ENCODE measurements at regions not wholly inside any gene's neighbourhood (a gene's known extent, or its start where the extent isn't known, plus 50 kb on each side); places are given as distances from the start of the nearest gene placed in this dataset.
"Not testable (repeated sequence)": the region's sequence is repeated elsewhere in the genome, so short reads cannot be mapped to it uniquely, and the experiment has no call there.

DNA sequence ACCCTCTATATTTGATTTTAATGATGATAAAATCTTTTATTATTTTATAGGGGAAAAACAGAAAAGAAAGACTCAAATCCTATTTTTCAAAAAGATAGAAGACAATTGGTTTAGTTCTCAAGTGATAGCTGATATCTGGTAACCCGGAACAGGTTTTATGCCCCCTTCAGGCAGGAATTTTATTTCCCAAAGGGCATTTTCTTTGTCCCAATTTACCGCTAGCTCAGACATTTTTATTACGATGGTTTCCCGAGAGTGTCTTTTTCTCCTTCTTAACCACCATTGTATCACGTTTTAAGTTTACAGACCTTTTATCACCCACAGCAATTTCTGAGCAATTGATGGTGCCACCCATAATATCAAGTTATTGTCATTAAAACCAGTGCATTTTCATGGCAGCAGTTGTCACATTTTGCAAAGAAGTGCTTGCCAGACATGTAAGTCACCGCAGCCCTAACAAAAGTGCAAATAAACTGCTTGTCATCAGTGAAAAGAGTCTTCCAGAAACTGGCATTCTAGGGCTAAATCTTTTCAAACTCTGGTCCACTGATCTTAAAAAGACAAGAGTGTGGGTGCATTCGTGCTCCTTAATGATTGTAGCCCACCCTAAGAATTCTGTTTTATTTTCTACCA is 204.8 kb upstream of the VCX start:
- Mint-ChIP-seq H3K27ac (peak overlapping the region; percentile 32), H3K36me3 (ENCODE audit: low read depth) (peaks cover 29% of the 10 kb centered on the region), H3K4me1 (no peaks in the 10 kb centered on the region), H3K27me3 (ENCODE audit: low read depth, poor library complexity) (no peaks in the 10 kb centered on the region), H3K9me3 (peaks cover 36% of the 10 kb centered on the region), H3K4me3 (no peak overlapping the region)
- TF ChIP-seq, protein P1, sequence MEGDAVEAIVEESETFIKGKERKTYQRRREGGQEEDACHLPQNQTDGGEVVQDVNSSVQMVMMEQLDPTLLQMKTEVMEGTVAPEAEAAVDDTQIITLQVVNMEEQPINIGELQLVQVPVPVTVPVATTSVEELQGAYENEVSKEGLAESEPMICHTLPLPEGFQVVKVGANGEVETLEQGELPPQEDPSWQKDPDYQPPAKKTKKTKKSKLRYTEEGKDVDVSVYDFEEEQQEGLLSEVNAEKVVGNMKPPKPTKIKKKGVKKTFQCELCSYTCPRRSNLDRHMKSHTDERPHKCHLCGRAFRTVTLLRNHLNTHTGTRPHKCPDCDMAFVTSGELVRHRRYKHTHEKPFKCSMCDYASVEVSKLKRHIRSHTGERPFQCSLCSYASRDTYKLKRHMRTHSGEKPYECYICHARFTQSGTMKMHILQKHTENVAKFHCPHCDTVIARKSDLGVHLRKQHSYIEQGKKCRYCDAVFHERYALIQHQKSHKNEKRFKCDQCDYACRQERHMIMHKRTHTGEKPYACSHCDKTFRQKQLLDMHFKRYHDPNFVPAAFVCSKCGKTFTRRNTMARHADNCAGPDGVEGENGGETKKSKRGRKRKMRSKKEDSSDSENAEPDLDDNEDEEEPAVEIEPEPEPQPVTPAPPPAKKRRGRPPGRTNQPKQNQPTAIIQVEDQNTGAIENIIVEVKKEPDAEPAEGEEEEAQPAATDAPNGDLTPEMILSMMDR (IDR thresholded peaks at IDR 0.05), result no peak
- DNase-seq, result no peak

DNA sequence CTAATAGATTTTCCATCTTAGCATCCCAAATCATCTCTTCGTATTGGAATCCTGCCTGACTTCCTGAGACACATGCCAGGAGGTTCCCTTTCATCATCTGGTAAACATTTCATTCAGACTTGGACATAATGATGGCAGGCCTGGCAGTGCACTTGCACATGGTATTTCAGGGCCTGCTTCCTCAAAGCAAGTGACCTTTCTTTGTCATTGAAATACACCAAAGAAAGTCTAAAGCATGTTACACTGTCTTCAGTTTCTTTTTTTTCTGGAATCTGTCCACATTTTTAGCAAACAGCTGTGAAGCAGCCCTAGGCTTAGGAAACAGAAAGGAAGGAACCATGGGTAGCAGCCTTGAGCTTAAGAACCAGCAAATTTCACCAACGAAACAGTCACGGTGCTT is 205.9 kb upstream of the VCX start:
- Mint-ChIP-seq H3K4me3 (no peak overlapping the region), H3K4me1 (no peaks in the 10 kb centered on the region), H3K27me3 (ENCODE audit: low read depth, poor library complexity) (no peaks in the 10 kb centered on the region), H3K9me3 (peaks cover 45% of the 10 kb centered on the region), H3K36me3 (ENCODE audit: low read depth) (peaks cover 22% of the 10 kb centered on the region), H3K27ac (no peak overlapping the region)
- TF ChIP-seq, protein P1 (IDR thresholded peaks at IDR 0.05), result no peak
- no peak for DNase-seq

DNA sequence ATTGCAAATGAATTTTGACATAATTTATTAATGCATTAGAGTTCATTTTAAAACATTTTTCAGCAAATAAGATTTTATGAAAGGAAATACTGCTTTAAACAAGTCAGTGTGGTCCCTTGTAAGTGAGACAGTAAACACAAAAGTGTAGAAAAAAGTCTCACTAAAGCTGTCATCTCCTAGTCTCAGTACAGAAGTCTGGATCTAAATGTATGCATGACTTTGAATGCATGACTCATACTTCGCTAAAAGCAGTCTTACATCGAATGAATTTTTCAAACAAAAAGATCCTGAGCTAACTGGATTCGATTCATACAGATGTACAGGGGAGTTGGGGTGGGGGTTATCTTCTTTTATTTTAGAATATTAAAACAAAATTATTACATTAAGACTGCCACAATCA is 207.4 kb upstream of the VCX start:
- no peaks in the 10 kb centered on the region for H3K27me3 Mint-ChIP-seq (ENCODE audit: low read depth, poor library complexity)
- no peaks in the 10 kb centered on the region for H3K4me1 Mint-ChIP-seq
- no peak overlapping the region for H3K4me3 Mint-ChIP-seq
- H3K27ac Mint-ChIP-seq, result no peak overlapping the region
- TF ChIP-seq, protein P1 (IDR thresholded peaks at IDR 0.05), result no peak
- no peak for DNase-seq
- H3K36me3 Mint-ChIP-seq (ENCODE audit: low read depth), result peaks cover 15% of the 10 kb centered on the region
- H3K9me3 Mint-ChIP-seq, result peaks cover 45% of the 10 kb centered on the region

DNA sequence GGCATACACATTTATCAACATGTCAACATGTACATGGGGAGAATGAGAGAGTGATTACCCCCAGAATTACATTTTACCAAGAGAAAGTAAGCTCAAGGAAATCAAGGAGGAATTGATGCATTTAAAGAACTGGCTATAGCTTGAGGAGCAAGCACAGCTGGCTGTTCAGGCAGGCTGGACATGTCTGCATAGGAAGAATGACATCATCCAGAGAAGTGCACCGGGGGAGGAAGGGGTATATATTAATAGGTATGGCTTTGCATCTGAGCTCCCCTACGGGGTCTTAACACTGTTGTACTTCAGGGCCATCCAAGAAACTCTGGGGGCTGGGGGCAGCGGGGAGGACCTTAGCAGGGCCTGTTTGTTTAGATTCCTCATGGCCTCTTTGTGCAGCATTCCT is 222.4 kb upstream of the VCX start:
- peaks cover 30% of the 10 kb centered on the region for H3K27me3 Mint-ChIP-seq (ENCODE audit: low read depth, poor library complexity)
- H3K4me1 Mint-ChIP-seq, result no peaks in the 10 kb centered on the region
- TF ChIP-seq, protein P1 (IDR thresholded peaks at IDR 0.05), result no peak
- no peaks in the 10 kb centered on the region for H3K9me3 Mint-ChIP-seq
- no peak overlapping the region for H3K4me3 Mint-ChIP-seq
- no peak overlapping the region for H3K27ac Mint-ChIP-seq
- H3K36me3 Mint-ChIP-seq (ENCODE audit: low read depth), result peaks cover 4% of the 10 kb centered on the region
- DNase-seq, result no peak

DNA sequence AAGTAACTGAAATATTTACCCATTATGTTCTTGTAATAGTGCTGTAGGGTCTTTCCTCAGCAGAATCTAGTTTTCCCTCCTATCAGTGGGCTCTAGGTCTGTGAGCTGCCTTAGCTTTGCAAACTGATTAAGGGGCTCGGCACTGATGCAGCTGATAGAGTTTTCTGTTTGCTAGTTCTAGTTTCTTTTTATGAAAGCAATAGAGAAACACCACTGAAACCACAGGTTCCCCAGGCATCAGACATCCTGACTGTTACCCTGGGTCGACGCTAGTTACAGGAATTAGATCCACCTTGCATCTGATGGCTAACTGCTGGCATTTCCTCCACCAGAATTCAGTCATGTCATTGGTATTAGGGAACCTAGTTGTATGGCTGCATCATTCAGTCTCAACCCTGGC is 225.0 kb upstream of the VCX start:
- TF ChIP-seq, protein P1 (IDR thresholded peaks at IDR 0.05), result no peak
- Mint-ChIP-seq H3K4me3 (no peak overlapping the region), H3K27me3 (ENCODE audit: low read depth, poor library complexity) (peaks cover 26% of the 10 kb centered on the region), H3K27ac (no peak overlapping the region), H3K9me3 (no peaks in the 10 kb centered on the region), H3K4me1 (peaks cover 7% of the 10 kb centered on the region), H3K36me3 (ENCODE audit: low read depth) (no peaks in the 10 kb centered on the region)
- DNase-seq, result no peak

DNA sequence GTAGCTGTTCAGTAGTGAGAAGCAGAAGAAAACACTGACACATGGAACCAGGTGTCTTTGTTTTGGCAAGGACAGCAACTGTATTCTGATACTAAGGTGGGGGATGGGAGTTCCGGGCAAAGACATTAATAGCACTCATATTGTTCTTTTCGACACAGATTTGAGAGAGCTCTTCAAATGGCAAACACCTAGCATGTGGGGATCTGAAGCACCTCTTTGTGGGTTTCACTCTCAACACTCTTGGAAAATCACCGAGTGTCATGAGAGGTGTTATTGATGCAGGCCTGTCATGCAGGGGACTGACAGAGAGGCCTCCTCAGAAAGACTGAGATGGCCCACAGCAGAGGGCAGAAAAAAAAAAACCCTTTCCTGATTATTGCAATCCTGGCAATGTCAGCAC is 228.4 kb upstream of the VCX start:
- Mint-ChIP-seq H3K4me1 (peaks cover 7% of the 10 kb centered on the region), H3K27me3 (ENCODE audit: low read depth, poor library complexity) (peaks cover 4% of the 10 kb centered on the region), H3K9me3 (peaks cover 20% of the 10 kb centered on the region)

DNA sequence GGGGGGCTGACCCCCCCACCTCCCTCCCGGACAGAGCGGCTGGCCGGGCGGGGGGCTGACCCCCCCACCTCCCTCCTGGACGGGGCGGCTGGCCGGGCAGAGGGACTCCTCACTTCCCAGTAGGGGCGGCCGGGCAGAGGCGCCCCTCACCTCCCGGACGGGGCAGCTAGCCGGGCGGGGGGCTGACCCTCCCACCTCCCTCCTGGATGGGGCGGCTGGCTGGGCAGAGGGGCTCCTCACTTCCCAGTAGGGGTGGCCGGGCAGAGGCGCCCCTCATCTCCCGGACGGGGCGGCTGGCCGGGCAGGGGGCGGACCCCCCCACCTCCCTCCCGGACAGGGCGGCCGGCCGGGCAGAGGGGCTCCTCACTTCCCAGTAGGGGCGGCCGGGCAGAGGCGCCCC is 234.3 kb upstream of the VCX start:
- not testable (repeated sequence) for H3K4me3 Mint-ChIP-seq; H3K27me3 Mint-ChIP-seq (ENCODE audit: low read depth, poor library complexity); DNase-seq; H3K4me1 Mint-ChIP-seq; H3K27ac Mint-ChIP-seq
- H3K36me3 Mint-ChIP-seq (ENCODE audit: low read depth), result peaks cover 27% of the 10 kb centered on the region
- peaks cover 41% of the 10 kb centered on the region for H3K9me3 Mint-ChIP-seq

More for the DNA sequence above, 228.4 kb upstream of the VCX start:
- DNase-seq, result no peak
- TF ChIP-seq, protein P1 (IDR thresholded peaks at IDR 0.05), result no peak
- no peak overlapping the region for H3K4me3 Mint-ChIP-seq
- peak overlapping the region; percentile 66 for H3K27ac Mint-ChIP-seq
- peaks cover 7% of the 10 kb centered on the region for H3K36me3 Mint-ChIP-seq (ENCODE audit: low read depth)

Data from nephron progenitor cell (in vitro differentiated cells).